Jurkat, Clone E6-1 (cell line): ENCODE measurements at regions not wholly inside any gene's neighbourhood (a gene's known extent, or its start where the extent isn't known, plus 50 kb on each side); places are given as distances from the start of the nearest gene placed in this dataset.

Source experiments
- DNase-seq: peaks from one replicate; pipeline ENCODE4 v3.0.0-alpha.2; 2011; ENCODE audit warnings: low read depth, low spot score
- H3K4me3 ChIP-seq: 2 replicates; pipeline ENCODE4 v1.5.1; 2011; ENCODE audit warnings: mild to moderate bottlenecking, low read length, control low read depth, moderate library complexity

GRCh38 chr1:38763121-38763520 is 96.5 kb downstream of the RRAGC start:
- no peak for DNase-seq
- H3K4me3 ChIP-seq = no peak overlapping the region

GRCh38 chr1:38760562-38760961 is 99.0 kb downstream of the RRAGC start:
- no peak overlapping the region for H3K4me3 ChIP-seq
- DNase-seq = no peak

GRCh38 chr1:38758820-38759219 is 100.8 kb downstream of the RRAGC start:
- DNase-seq = no peak
- H3K4me3 ChIP-seq = no peak overlapping the region

- no peak overlapping the region for H3K4me3 ChIP-seq
- no peak for DNase-seq
Observed at GRCh38 chr1:38746941-38747600, 112.5 kb downstream of the RRAGC start.

DNA sequence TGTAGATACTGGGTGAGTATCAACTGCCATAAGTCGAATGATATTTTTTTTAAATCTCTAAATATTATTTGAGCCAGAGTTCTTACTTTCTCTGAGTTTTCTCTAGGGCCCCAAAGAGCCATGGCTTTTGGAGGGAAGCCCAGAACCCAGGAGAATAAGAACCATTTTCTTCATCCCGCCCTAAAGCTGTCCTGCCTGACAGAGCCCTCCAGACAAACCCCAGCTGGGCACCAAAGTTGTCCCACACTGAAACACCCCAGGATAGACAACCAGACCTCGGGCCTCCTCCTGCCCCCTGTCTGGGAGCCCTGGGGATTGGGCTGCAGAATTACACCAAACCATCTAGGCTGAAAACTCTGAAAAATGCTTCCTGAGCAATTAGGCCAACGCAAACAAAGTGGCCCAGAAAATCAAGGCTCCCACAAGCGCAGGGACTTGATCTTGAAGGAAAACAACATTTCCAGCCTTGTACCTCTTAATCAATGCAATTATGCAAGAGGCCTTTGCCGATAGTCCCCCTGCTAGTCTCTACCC is 113.1 kb downstream of the RRAGC start:
- no peak for DNase-seq
- no peak overlapping the region for H3K4me3 ChIP-seq

- no peak overlapping the region for H3K4me3 ChIP-seq
- DNase-seq = no peak
Observed at GRCh38 chr1:38745476-38746401, 113.8 kb downstream of the RRAGC start.

GRCh38 chr1:38744452-38745350 is 114.9 kb downstream of the RRAGC start:
- DNase-seq = no peak
- H3K4me3 ChIP-seq = no peak overlapping the region

DNA sequence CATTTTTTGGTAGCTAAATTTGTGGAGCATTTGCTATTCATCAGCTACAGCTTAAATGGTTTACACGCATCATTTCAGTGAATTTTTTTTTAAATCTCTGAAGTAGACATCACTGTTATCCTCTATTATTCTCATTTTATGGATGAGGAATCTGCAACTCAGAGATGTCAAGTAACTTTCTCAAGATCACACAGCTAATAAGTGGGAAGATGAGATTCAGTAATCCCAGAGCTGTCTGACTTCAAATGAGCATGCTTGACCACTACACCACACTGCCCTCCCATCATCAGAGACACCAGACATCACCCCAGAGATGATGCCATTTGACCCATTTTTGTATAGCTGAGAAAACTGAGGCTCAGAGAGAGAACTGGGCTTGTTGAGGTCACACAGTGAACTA is 116.4 kb downstream of the RRAGC start:
- no peak for DNase-seq
- no peak overlapping the region for H3K4me3 ChIP-seq

- no peak overlapping the region for H3K4me3 ChIP-seq
- DNase-seq = no peak
Observed at GRCh38 chr1:38741341-38741740, 118.2 kb downstream of the RRAGC start.

GRCh38 chr1:38740487-38740886 is 119.1 kb downstream of the RRAGC start:
- H3K4me3 ChIP-seq = no peak overlapping the region
- DNase-seq = no peak

DNA sequence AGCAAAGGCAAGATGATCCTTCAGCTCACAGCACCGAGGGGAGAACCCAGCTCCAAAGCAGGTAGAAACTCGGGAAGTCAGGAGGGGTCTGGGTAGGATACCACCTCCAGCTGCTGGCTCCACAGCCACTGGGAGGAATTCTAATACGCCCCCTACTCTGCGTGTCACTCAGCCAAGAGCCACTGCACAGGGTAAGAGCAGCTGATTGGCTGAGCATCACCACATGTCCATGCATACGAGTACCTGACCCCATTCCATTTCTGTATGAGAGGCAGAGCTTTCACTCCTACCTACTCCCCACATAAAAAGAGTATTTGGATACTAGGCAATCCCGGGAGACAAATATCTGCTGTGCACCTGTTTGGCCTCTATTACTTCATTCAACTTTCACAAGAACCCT is 121.4 kb downstream of the RRAGC start:
- DNase-seq = no peak
- H3K4me3 ChIP-seq = no peak overlapping the region

GRCh38 chr1:38736399-38736798 is 123.2 kb downstream of the RRAGC start:
- no peak overlapping the region for H3K4me3 ChIP-seq
- DNase-seq = no peak

DNA sequence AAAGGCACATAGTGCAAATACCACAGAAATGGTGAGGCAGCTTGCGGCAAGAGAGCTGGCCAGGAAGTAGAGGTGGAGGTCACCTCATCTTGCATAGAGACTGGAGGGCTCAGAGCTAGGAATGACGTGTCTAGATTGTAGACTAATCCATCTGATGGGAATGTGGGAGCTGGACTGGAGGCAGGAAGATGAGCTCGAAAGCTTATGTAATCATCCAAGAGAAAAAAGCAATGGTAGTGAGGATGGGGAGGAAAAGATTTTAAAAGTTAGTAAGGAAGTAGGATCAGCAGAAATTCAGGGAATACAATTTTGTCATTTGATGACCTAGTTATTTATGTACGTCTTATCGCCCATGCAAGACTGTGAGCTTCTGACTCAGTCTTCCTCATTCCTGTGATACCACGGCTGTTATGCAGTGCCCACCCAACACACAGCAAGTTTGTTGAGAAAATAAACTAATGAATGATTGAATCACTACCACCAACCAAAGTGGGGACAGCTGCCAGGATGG is 123.9 kb downstream of the RRAGC start:
- H3K4me3 ChIP-seq = no peak overlapping the region
- DNase-seq = no peak

GRCh38 chr1:38733761-38734160 is 125.8 kb downstream of the RRAGC start:
- no peak for DNase-seq
- H3K4me3 ChIP-seq = no peak overlapping the region

DNA sequence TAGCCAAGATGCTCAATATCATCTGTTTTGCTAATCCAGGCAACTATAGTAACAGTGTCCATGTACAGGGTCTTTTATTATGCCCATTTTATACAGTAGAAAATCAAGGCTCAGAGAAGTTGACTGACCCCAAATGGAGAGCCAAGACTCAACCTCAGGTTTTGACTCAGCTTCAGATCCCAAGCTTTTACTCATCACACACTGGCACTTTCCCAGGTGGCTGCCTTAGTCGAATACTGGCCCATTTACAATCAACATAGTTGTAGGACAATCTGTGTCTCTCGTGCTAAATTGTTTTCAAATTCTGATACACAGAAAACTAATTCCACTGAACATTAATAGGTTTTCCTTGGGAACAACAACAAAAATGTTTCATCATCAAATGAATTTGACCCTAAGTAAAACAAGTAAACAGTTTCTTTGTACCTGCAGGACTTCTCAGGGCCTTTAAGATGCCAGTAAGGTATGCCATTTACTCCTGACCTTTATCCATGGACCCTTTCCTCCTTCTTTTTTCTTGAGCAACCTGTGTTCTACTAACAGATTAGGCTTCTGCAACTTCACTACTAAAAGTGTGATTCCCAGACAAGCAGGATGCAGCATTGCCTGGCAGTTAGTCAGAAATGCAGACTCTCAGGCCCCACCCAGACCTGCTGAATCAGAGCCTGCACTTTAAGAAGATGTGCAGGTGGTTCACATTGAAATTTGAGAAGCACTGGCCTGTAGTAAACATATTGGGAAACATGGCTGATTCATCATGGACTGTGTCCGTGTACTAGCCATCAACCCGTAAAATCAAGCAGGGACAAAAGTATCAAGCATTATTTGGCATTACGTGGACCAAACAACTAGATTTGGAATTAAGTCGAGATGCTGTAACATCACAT is 128.8 kb downstream of the RRAGC start:
- no peak for DNase-seq
- no peak overlapping the region for H3K4me3 ChIP-seq

DNA sequence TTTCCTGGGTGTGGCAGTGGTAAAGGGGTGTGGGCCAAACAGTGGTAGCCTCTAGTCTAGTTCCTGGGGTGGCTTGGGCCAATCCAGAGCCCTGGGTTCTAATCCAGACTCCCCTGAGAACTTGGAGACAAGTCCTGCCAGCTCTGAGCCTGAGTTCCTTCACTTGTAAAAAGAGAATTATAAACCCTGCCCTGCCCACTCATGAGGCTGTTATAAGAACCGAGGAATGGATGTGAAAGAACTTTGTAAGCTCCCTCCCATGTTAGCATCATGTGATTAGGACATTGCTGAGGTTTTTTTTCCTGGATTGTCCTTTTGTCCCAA is 131.0 kb downstream of the RRAGC start:
- DNase-seq = no peak
- no peak overlapping the region for H3K4me3 ChIP-seq

DNA sequence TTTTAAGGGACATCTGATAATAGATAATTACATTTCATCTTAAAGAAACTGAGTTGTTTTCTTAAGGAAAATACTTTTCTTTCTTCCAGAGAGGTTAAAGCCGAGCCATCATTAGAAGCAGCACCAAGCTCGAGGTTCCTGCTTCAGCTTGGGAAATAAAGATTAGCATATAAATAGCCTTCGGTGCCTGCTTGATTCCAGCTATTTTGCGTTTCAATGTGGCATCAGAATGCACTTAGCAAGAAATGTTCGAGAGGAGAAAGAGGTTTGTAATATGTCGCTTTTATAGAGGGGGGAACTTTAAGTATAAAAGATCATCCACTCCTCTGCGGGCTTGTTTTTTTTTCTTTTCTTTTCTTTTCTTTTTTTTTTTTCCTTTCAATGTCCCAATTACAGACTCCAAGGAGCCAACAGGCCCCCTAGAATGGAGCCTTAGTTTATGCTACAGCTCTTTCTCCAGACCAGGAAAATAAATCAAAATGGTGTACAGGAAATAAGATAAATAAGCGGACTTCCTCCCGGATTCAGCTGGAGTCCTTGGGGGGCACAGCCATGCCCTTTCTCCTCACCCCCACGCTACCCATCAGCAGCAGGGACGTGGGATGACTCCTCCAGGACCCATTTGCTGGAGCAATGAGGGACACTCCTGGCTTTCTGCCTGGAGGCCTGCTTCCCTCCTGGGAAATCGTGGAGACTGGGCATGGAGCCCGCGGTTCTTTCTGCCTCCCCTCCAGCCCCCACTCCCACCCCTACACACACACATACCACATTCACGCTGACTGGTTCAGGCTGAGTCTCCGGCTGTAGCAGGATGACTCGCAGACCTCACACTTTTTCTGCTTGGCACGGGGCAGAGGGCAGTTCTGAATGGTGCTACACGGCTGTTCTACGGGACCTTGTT is 131.6 kb downstream of the RRAGC start:
- no peak overlapping the region for H3K4me3 ChIP-seq
- DNase-seq = no peak
